ENCODE measurements at regions not wholly inside any gene's neighbourhood (a gene's known extent, or its start where the extent isn't known, plus 50 kb on each side); places are given as distances from the start of the nearest gene placed in this dataset.

GRCh38 chr17:65405563-65405962, 155.9 kb downstream of the AXIN2 start:
- DNase-seq (ENCODE audit: low spot score in 2 of 2, unreplicated experiment in 2 of 2): no peak
- Mint-ChIP-seq H3K9me3 (peaks cover 6% of the 10 kb centered on the region), H3K27me3 (ENCODE audit: low read depth) (no peaks in the 10 kb centered on the region), H3K27ac (no peak overlapping the region), H3K4me3 (no peak overlapping the region), H3K4me1 (peaks cover 38% of the 10 kb centered on the region), H3K36me3 (no peaks in the 10 kb centered on the region)
- no peak for TF ChIP-seq CTCF (IDR thresholded peaks at IDR 0.05; ENCODE audit: unreplicated experiment)

GRCh38 chr17:65404761-65405160, 156.7 kb downstream of the AXIN2 start:
- H3K4me1 Mint-ChIP-seq: peaks cover 43% of the 10 kb centered on the region
- H3K27ac Mint-ChIP-seq: no peak overlapping the region
- no peaks in the 10 kb centered on the region for H3K27me3 Mint-ChIP-seq (ENCODE audit: low read depth)
- H3K36me3 Mint-ChIP-seq: no peaks in the 10 kb centered on the region
- no peak for TF ChIP-seq CTCF (IDR thresholded peaks at IDR 0.05; ENCODE audit: unreplicated experiment)
- H3K9me3 Mint-ChIP-seq: peaks cover under 1% of the 10 kb centered on the region
- no peak for DNase-seq (ENCODE audit: low spot score in 2 of 2, unreplicated experiment in 2 of 2)
- H3K4me3 Mint-ChIP-seq: no peak overlapping the region

- Mint-ChIP-seq H3K4me3 (no peak overlapping the region), H3K36me3 (no peaks in the 10 kb centered on the region), H3K27me3 (ENCODE audit: low read depth) (no peaks in the 10 kb centered on the region), H3K27ac (peak overlapping the region; percentile 97), H3K4me1 (peaks cover 43% of the 10 kb centered on the region), H3K9me3 (no peaks in the 10 kb centered on the region)
- no peak for DNase-seq (ENCODE audit: low spot score in 2 of 2, unreplicated experiment in 2 of 2)
- TF ChIP-seq CTCF (IDR thresholded peaks at IDR 0.05; ENCODE audit: unreplicated experiment): no peak
These were observed 157.8 kb downstream of the AXIN2 start for GRCh38 chr17:65403626-65404025.

GRCh38 chr17:65402513-65403496, 158.6 kb downstream of the AXIN2 start:
- no peak for DNase-seq (ENCODE audit: low spot score in 2 of 2, unreplicated experiment in 2 of 2)
- peaks cover 41% of the 10 kb centered on the region for H3K4me1 Mint-ChIP-seq
- peak overlapping the region; percentile 97 for H3K27ac Mint-ChIP-seq
- no peaks in the 10 kb centered on the region for H3K27me3 Mint-ChIP-seq (ENCODE audit: low read depth)
- TF ChIP-seq CTCF (IDR thresholded peaks at IDR 0.05; ENCODE audit: unreplicated experiment): no peak
- H3K36me3 Mint-ChIP-seq: no peaks in the 10 kb centered on the region
- no peak overlapping the region for H3K4me3 Mint-ChIP-seq
- no peaks in the 10 kb centered on the region for H3K9me3 Mint-ChIP-seq

- Mint-ChIP-seq H3K27ac (no peak overlapping the region), H3K36me3 (no peaks in the 10 kb centered on the region), H3K27me3 (ENCODE audit: low read depth) (no peaks in the 10 kb centered on the region), H3K4me1 (peaks cover 35% of the 10 kb centered on the region), H3K4me3 (no peak overlapping the region), H3K9me3 (peaks cover 5% of the 10 kb centered on the region)
- no peak for TF ChIP-seq CTCF (IDR thresholded peaks at IDR 0.05; ENCODE audit: unreplicated experiment)
- no peak for DNase-seq (ENCODE audit: low spot score in 2 of 2, unreplicated experiment in 2 of 2)
These were observed 159.9 kb downstream of the AXIN2 start for GRCh38 chr17:65401561-65401960.
